IMR-90 (cell line): ENCODE measurements at regions not wholly inside any gene's neighbourhood (a gene's known extent, or its start where the extent isn't known, plus 50 kb on each side); places are given as distances from the start of the nearest gene placed in this dataset.
A peak's percentile ranks its signal among the peaks of the same experiment; 100 is the strongest.

Experiments
- ATAC-seq: fragments of 200-7000 bp; cut with Tn5 transposase; 2 replicates; pipeline ENCODE4 v1.9.1; 2020; ENCODE audit warnings: low read depth, mild to moderate bottlenecking, moderate library complexity
- BruUV-seq: library from RNA; stranded (reverse); fragments of 400-500 nt; replicated peaks from 2 replicates; lab custom pipeline; 2021; lab: Mats Ljungman, UMichigan
- CTCF ChIA-PET: fragments of 300-600 bp; formaldehyde crosslinking; extraction: SDS; loops from one replicate; lab custom pipeline; 2021; ENCODE audit warnings: antibody characterized with exemption; lab: Yijun Ruan, JAX
- POLR2A ChIA-PET: fragments of 300-600 bp; sonication (Branson Sonifier 250); formaldehyde crosslinking; loops from one replicate; lab custom pipeline; 2022; ENCODE audit warnings: antibody characterized with exemption; ENCODE audit not compliant: unreplicated experiment; lab: Charles Lee
- DNase-seq: peaks from one replicate; pipeline ENCODE4 v3.0.0; 2013
- H2AFZ ChIP-seq: replicated peaks from 2 replicates; pipeline ENCODE3; 2013; ENCODE audit warnings: low read length, mild to moderate bottlenecking; ENCODE audit not compliant: poor library complexity
- H2AK5ac ChIP-seq: 2 replicates; pipeline ENCODE4 v1.6.1; 2013; ENCODE audit warnings: low read depth, low read length, inconsistent platforms
- H2AK9ac ChIP-seq: replicated peaks from 2 replicates; pipeline ENCODE3; 2013; ENCODE audit warnings: mild to moderate bottlenecking, low read depth, low read length, moderate library complexity; ENCODE audit not compliant: poor library complexity
- H2BK120ac ChIP-seq: 2 replicates; pipeline ENCODE4 v1.6.1; 2013; ENCODE audit warnings: low read depth, low read length, inconsistent platforms
- H2BK15ac ChIP-seq: 3 replicates; pipeline ENCODE4 v1.6.1; 2013; ENCODE audit warnings: low read depth, low read length, inconsistent platforms
- H2BK20ac ChIP-seq: 2 replicates; pipeline ENCODE4 v1.6.1; 2013; ENCODE audit warnings: low read depth, mild to moderate bottlenecking, inconsistent platforms, low read length, moderate library complexity
- H2BK5ac ChIP-seq: 2 replicates; pipeline ENCODE4 v1.6.1; 2013; ENCODE audit warnings: mild to moderate bottlenecking, low read depth, low read length, inconsistent platforms; ENCODE audit not compliant: poor library complexity, severe bottlenecking
- H3K14ac ChIP-seq: replicated peaks from 2 replicates; pipeline ENCODE4 v1.6.1; 2013; ENCODE audit warnings: low read depth, low read length, inconsistent platforms
- H3K18ac ChIP-seq: 2 replicates; pipeline ENCODE4 v1.6.1; 2013; ENCODE audit warnings: low read depth, low read length, control low read depth
- H3K23ac ChIP-seq: 2 replicates; pipeline ENCODE4 v1.6.1; 2013; ENCODE audit warnings: low read depth, low read length, inconsistent platforms
- H3K27ac ChIP-seq: 2 replicates; pipeline ENCODE4 v1.5.1; 2013; ENCODE audit warnings: mild to moderate bottlenecking, control low read depth, low read length; ENCODE audit not compliant: insufficient read depth
- H3K27me3 ChIP-seq: 2 replicates; pipeline ENCODE4 v1.6.1; 2013; ENCODE audit warnings: low read length; ENCODE audit not compliant: control insufficient read depth, insufficient read depth
- H3K36me3 ChIP-seq: 2 replicates; pipeline ENCODE4 v1.6.1; 2013; ENCODE audit warnings: low read length, mixed read lengths; ENCODE audit not compliant: control insufficient read depth, insufficient read depth
- H3K4ac ChIP-seq: 2 replicates; pipeline ENCODE4 v1.6.1; 2013; ENCODE audit warnings: low read depth, low read length, inconsistent platforms
- H3K4me1 ChIP-seq: 2 replicates; pipeline ENCODE4 v1.6.1; 2013; ENCODE audit warnings: low read length, mixed read lengths; ENCODE audit not compliant: control insufficient read depth, insufficient read depth
- H3K4me2 ChIP-seq: 2 replicates; pipeline ENCODE4 v1.6.1; 2013; ENCODE audit warnings: low read depth, mild to moderate bottlenecking, control low read depth, low read length, moderate library complexity
- H3K4me3 ChIP-seq: 2 replicates; pipeline ENCODE4 v1.5.1; 2013; ENCODE audit warnings: low read depth, mild to moderate bottlenecking, control low read depth, low read length, moderate library complexity; ENCODE audit not compliant: insufficient read depth
- H3K56ac ChIP-seq: 2 replicates; pipeline ENCODE4 v1.6.1; 2013; ENCODE audit warnings: low read length, inconsistent platforms; ENCODE audit not compliant: insufficient read depth; ENCODE audit errors: extremely low read depth
- H3K79me1 ChIP-seq, 2 experiments: 2 replicates each; pipeline ENCODE4 v1.6.1; 2013; ENCODE audit warnings: low read length in 2 of 2, inconsistent platforms in 1 of 2, low read depth in 1 of 2
- H3K9ac ChIP-seq: 2 replicates; pipeline ENCODE4 v1.6.1; 2013; ENCODE audit warnings: low read depth, low read length, control low read depth
- H3K9me1 ChIP-seq: 2 replicates; pipeline ENCODE4 v1.6.1; 2013; ENCODE audit warnings: low read length, inconsistent platforms; ENCODE audit not compliant: insufficient read depth
- H3K9me3 ChIP-seq: 2 replicates; pipeline ENCODE4 v1.6.1; 2013; ENCODE audit warnings: low read length; ENCODE audit not compliant: control insufficient read depth, insufficient read depth
- H4K20me1 ChIP-seq: 2 replicates; pipeline ENCODE4 v1.6.1; 2013; ENCODE audit warnings: low read length, inconsistent platforms; ENCODE audit not compliant: insufficient read depth
- H4K5ac ChIP-seq: 2 replicates; pipeline ENCODE4 v1.6.1; 2013; ENCODE audit warnings: mild to moderate bottlenecking, low read depth, low read length, control low read depth
- H4K8ac ChIP-seq, 2 experiments: 2 replicates each; pipeline ENCODE4 v1.6.1; 2013; ENCODE audit warnings: low read depth in 2 of 2, low read length in 2 of 2, control low read depth in 1 of 2, inconsistent platforms in 1 of 2
- H4K91ac ChIP-seq: 2 replicates; pipeline ENCODE4 v1.6.1; 2013; ENCODE audit warnings: low read depth, low read length, inconsistent platforms; ENCODE audit not compliant: insufficient read depth
- MAFK ChIP-seq: IDR thresholded peaks from 2 replicates; pipeline ENCODE4 v1.6.1; 2012; ENCODE audit warnings: low read depth, low read length, improper control_type of control experiment
- MXI1 ChIP-seq: IDR thresholded peaks from 2 replicates; pipeline ENCODE4 v1.6.1; 2012; ENCODE audit warnings: low read depth, mild to moderate bottlenecking, low read length, moderate library complexity, borderline replicate concordance
- WGBS, 2 experiments: methylation state at CpG; one replicate each; pipeline versions ENCODE4 v1.1.5 to v1.1.7; 2013; ENCODE audit warnings: missing lambda C conversion rate in 2 of 2; ENCODE audit not compliant: insufficient read length in 1 of 2; ENCODE audit errors: extremely low coverage in 2 of 2; 5-methylcytosine and 5-hydroxymethylcytosine counted together
- dilution Hi-C: fragments of 300-500 bp; cut with HindIII; formaldehyde crosslinking; loops from one replicate; pipeline ENCODE4 v1.14.3; 2018; ENCODE audit warnings: low sequenced_read_pairs; ENCODE audit not compliant: unreplicated experiment
- in situ Hi-C: fragments of 300-500 bp; cut with MboI; formaldehyde crosslinking; loops from 3 replicates; pipeline ENCODE4 v1.14.3; 2019; ENCODE audit warnings: low sequenced_read_pairs, inconsistent platforms, mixed read lengths
- intact Hi-C: fragments of 100-400 bp; cut with micrococcal nuclease; formaldehyde crosslinking; loops from 2 replicates; pipeline ENCODE4 v1.10.0; 2022

GRCh38 chr2:136557203-136557602 lies 208.1 kb upstream of the THSD7B start:
- Histone ChIP-seq H4K20me1 (no peaks in the 10 kb centered on the region), H2AFZ (no peak overlapping the region), H3K4me2 (no peak overlapping the region), H3K79me1 (no peaks in the 10 kb centered on the region), H2BK120ac (no peak overlapping the region), H3K27me3 (no peaks in the 10 kb centered on the region), H4K91ac (no peak overlapping the region), H2AK9ac (no peak overlapping the region), H2AK5ac (no peak overlapping the region), H3K27ac (no peak overlapping the region), H3K14ac (no peak overlapping the region), H3K4ac (no peak overlapping the region), H4K5ac (no peak overlapping the region), H4K8ac (no peak overlapping the region), H3K4me1 (no peaks in the 10 kb centered on the region), H3K4me3 (no peak overlapping the region), H3K9me3 (peaks cover 2% of the 10 kb centered on the region), H3K9me1 (no peaks in the 10 kb centered on the region), H3K23ac (no peak overlapping the region), H3K18ac (no peak overlapping the region), H2BK5ac (no peak overlapping the region), H2BK20ac (no peak overlapping the region), H3K9ac (no peak overlapping the region), H2BK15ac (no peak overlapping the region), H3K56ac (no peak overlapping the region), H3K36me3 (no peaks in the 10 kb centered on the region)
- intact Hi-C loops (no loop called here), in situ Hi-C loops (no loop called here), dilution Hi-C loops (no loop called here)
- DNase-seq: no peak
- BruUV-seq: no TSS peak
- no peak for TF ChIP-seq MXI1
- TF ChIP-seq MAFK: peak; percentile 42
- WGBS, 2 experiments: no CpG with 5 or more reads among the region's 1 CpG
- ChIA-PET CTCF (no interaction called here), POLR2A (no interaction called here)
- ATAC-seq: no peak
